Mesothelial cell of epicardium (in vitro differentiated cells): ENCODE measurements at regions not wholly inside any gene's neighbourhood (a gene's known extent, or its start where the extent isn't known, plus 50 kb on each side); places are given as distances from the start of the nearest gene placed in this dataset.
"Not testable (repeated sequence)": the region's sequence is repeated elsewhere in the genome, so short reads cannot be mapped to it uniquely, and the experiment has no call there.

Source experiments
- DNase-seq, 2 experiments: peaks; one replicate each; pipeline ENCODE4 v3.0.0; 2021; ENCODE audit warnings: low spot score in 2 of 2; ENCODE audit not compliant: unreplicated experiment in 2 of 2
- H3K27ac Mint-ChIP-seq: 2 replicates; pipeline ENCODE4 v1.8.0; 2021; ENCODE audit warnings: mixed read lengths
- H3K27me3 Mint-ChIP-seq: 2 replicates; pipeline ENCODE4 v1.8.0; 2021; ENCODE audit warnings: low read depth, mixed read lengths
- H3K36me3 Mint-ChIP-seq: 2 replicates; pipeline ENCODE4 v1.8.0; 2021; ENCODE audit warnings: mixed read lengths
- H3K4me1 Mint-ChIP-seq: 2 replicates; pipeline ENCODE4 v1.8.0; 2021; ENCODE audit warnings: mixed read lengths
- H3K4me3 Mint-ChIP-seq: 2 replicates; pipeline ENCODE4 v1.8.0; 2021; ENCODE audit warnings: mild to moderate bottlenecking, moderate library complexity, mixed read lengths
- H3K9me3 Mint-ChIP-seq: 2 replicates; pipeline ENCODE4 v1.8.0; 2021; ENCODE audit warnings: mixed read lengths
- TF ChIP-seq, protein P1 (sequence below): fragments of 200-600 bp; sonication (generic); IDR thresholded peaks from one replicate; pipeline ENCODE4 v1.5.0; 2021; ENCODE audit warnings: antibody characterized with exemption; ENCODE audit not compliant: unreplicated experiment

DNA sequence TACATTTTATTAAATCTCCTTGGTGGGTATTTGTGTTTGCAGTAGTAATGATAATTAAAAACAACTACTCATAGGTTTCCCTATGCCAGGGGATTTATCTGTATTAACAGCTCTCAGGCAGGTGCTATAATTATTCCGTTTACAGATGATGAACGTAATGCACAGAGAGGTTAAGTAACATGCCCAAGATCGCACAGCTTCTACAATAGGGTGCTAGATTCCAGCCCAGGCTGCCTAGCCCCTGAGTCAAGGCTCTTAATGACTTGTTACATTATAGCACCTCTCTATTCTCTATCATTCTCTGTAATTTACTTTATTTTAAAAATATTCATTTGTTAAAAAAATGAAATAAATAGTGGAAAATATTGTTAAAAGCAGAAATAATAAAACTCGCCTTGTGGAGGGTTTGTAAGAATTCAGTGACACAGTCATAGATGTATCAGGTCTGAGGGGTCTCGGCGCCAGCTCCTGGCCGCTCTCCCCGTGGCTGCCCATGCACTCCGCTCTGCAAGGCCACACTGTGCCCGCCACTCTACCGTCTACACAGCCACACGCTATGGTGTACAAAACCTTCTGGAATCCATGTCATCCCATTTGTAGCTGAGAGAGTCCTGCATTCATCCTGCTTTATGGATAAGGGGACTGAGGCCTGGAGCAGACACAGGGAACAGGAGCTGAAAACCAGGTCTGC lies 562.2 kb downstream of the MATN1 start:
- Mint-ChIP-seq H3K27me3 (peaks cover 40% of the 10 kb centered on the region), H3K9me3 (no peaks in the 10 kb centered on the region), H3K27ac (no peak overlapping the region), H3K4me3 (no peak overlapping the region), H3K4me1 (peaks cover 5% of the 10 kb centered on the region), H3K36me3 (no peaks in the 10 kb centered on the region)
- no peak for DNase-seq
- TF ChIP-seq, protein P1, sequence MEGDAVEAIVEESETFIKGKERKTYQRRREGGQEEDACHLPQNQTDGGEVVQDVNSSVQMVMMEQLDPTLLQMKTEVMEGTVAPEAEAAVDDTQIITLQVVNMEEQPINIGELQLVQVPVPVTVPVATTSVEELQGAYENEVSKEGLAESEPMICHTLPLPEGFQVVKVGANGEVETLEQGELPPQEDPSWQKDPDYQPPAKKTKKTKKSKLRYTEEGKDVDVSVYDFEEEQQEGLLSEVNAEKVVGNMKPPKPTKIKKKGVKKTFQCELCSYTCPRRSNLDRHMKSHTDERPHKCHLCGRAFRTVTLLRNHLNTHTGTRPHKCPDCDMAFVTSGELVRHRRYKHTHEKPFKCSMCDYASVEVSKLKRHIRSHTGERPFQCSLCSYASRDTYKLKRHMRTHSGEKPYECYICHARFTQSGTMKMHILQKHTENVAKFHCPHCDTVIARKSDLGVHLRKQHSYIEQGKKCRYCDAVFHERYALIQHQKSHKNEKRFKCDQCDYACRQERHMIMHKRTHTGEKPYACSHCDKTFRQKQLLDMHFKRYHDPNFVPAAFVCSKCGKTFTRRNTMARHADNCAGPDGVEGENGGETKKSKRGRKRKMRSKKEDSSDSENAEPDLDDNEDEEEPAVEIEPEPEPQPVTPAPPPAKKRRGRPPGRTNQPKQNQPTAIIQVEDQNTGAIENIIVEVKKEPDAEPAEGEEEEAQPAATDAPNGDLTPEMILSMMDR, result no peak

- H3K36me3 Mint-ChIP-seq, result no peaks in the 10 kb centered on the region
- H3K9me3 Mint-ChIP-seq, result peaks cover 10% of the 10 kb centered on the region
- H3K27me3 Mint-ChIP-seq, result peaks cover 34% of the 10 kb centered on the region
- H3K4me1 Mint-ChIP-seq, result peaks cover 5% of the 10 kb centered on the region
- TF ChIP-seq, protein P1, result no peak
- DNase-seq, result no peak
- H3K4me3 Mint-ChIP-seq, result no peak overlapping the region
- no peak overlapping the region for H3K27ac Mint-ChIP-seq
These were observed 564.4 kb downstream of the MATN1 start for GRCh38 chr1:30159015-30159414.

- H3K36me3 Mint-ChIP-seq, H3K4me3 Mint-ChIP-seq, H3K27ac Mint-ChIP-seq, H3K4me1 Mint-ChIP-seq, DNase-seq: not testable (repeated sequence)
- peaks cover 24% of the 10 kb centered on the region for H3K27me3 Mint-ChIP-seq
- peaks cover 24% of the 10 kb centered on the region for H3K9me3 Mint-ChIP-seq
These were observed 567.7 kb downstream of the MATN1 start for GRCh38 chr1:30155698-30156097.

GRCh38 chr1:30155253-30155652 lies 568.1 kb downstream of the MATN1 start:
- not testable (repeated sequence) for H3K4me3 Mint-ChIP-seq, H3K36me3 Mint-ChIP-seq, H3K27ac Mint-ChIP-seq, H3K4me1 Mint-ChIP-seq, DNase-seq
- peaks cover 24% of the 10 kb centered on the region for H3K27me3 Mint-ChIP-seq
- peaks cover 24% of the 10 kb centered on the region for H3K9me3 Mint-ChIP-seq

GRCh38 chr1:30153743-30154449 lies 569.5 kb downstream of the MATN1 start:
- Mint-ChIP-seq H3K4me1 (peaks cover 3% of the 10 kb centered on the region), H3K27me3 (peaks cover 24% of the 10 kb centered on the region), H3K4me3 (no peak overlapping the region), H3K9me3 (peaks cover 24% of the 10 kb centered on the region), H3K36me3 (no peaks in the 10 kb centered on the region), H3K27ac (no peak overlapping the region)
- TF ChIP-seq, protein P1, result no peak
- no peak for DNase-seq

DNA sequence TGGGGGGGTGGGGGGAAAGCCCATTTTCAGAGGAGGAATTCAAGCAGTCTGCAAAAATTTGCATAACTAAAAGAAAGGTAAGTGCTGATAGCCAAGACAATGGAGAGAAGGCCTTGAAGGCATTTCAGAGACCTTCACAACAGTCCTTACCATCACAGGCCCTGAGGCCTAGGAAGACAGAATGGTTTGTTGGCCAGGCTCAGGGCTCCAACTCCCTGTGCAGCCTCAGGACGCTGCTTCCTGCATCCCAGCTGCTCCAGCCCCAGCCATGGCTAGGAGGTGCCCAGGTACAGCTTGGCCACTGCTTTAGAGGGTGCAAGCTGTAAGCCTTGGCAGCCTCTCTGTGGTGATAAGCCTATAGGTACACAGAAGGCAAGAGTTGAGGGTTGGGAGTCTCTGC lies 571.6 kb downstream of the MATN1 start:
- Mint-ChIP-seq H3K36me3 (no peaks in the 10 kb centered on the region), H3K27ac (no peak overlapping the region), H3K4me3 (no peak overlapping the region), H3K27me3 (peaks cover 21% of the 10 kb centered on the region), H3K9me3 (peaks cover 24% of the 10 kb centered on the region), H3K4me1 (no peaks in the 10 kb centered on the region)
- no peak for DNase-seq
- TF ChIP-seq, protein P1, result no peak
